ENCODE measurements at regions not wholly inside any gene's neighbourhood (a gene's known extent, or its start where the extent isn't known, plus 50 kb on each side); places are given as distances from the start of the nearest gene placed in this dataset.

- peak; percentile 79 for DNase-seq
These were observed 119.9 kb downstream of the ETAA1 start for GRCh38 chr2:67516899-67517530.

GRCh38 chr2:67522148-67522547 is 125.0 kb downstream of the ETAA1 start:
- DNase-seq: no peak

- DNase-seq: no peak
These were observed 127.1 kb downstream of the ETAA1 start for GRCh38 chr2:67524213-67524612.

- no peak for DNase-seq
These were observed 127.6 kb downstream of the ETAA1 start for GRCh38 chr2:67524777-67525176.

- no peak for DNase-seq
These were observed 129.2 kb downstream of the ETAA1 start for GRCh38 chr2:67526283-67526682.

- no peak for DNase-seq
These were observed 131.2 kb downstream of the ETAA1 start for GRCh38 chr2:67528320-67528719.

- DNase-seq: no peak
These were observed 135.3 kb downstream of the ETAA1 start for GRCh38 chr2:67532387-67532786.

- DNase-seq: no peak
These were observed 137.6 kb downstream of the ETAA1 start for GRCh38 chr2:67534745-67535144.

GRCh38 chr2:67540962-67541361 is 143.8 kb downstream of the ETAA1 start:
- DNase-seq: no peak

- no peak for DNase-seq
These were observed 147.2 kb downstream of the ETAA1 start for GRCh38 chr2:67544286-67544685.

- peak; percentile 87 for DNase-seq
These were observed 151.4 kb downstream of the ETAA1 start for GRCh38 chr2:67548317-67549201.

- DNase-seq: no peak
These were observed 162.0 kb downstream of the ETAA1 start for GRCh38 chr2:67559156-67559555.

- DNase-seq: no peak
These were observed 163.8 kb downstream of the ETAA1 start for GRCh38 chr2:67560771-67561456.

- DNase-seq: peak; percentile 67
These were observed 164.4 kb downstream of the ETAA1 start for GRCh38 chr2:67561457-67561965.

GRCh38 chr2:67564076-67564475 is 166.9 kb downstream of the ETAA1 start:
- no peak for DNase-seq

- no peak for DNase-seq
These were observed 167.5 kb downstream of the ETAA1 start for GRCh38 chr2:67564626-67565025.

GRCh38 chr2:67565262-67565661 is 168.1 kb downstream of the ETAA1 start:
- DNase-seq: no peak

GRCh38 chr2:67565761-67566160 is 168.6 kb downstream of the ETAA1 start:
- DNase-seq: no peak

- no peak for DNase-seq
These were observed 169.2 kb downstream of the ETAA1 start for GRCh38 chr2:67566285-67566684.

- DNase-seq: no peak
These were observed 170.0 kb downstream of the ETAA1 start for GRCh38 chr2:67566958-67567635.

GRCh38 chr2:67567886-67568285 is 170.8 kb downstream of the ETAA1 start:
- DNase-seq: no peak

GRCh38 chr2:67570611-67571010 is 173.5 kb downstream of the ETAA1 start:
- DNase-seq: no peak

All from NCI-H69 (cell line).